Tibial nerve (tissue), 4 donors: ENCODE measurements at regions not wholly inside any gene's neighbourhood (a gene's known extent, or its start where the extent isn't known, plus 50 kb on each side); places are given as distances from the start of the nearest gene placed in this dataset.

Experiments
- EP300 ChIP-seq, 2 donors: sonication (generic); formaldehyde crosslinking; IDR thresholded peaks; one replicate each; pipeline ENCODE4 v1.6.1; 2017; ENCODE audit warnings: antibody characterized with exemption in 2 of 2, mild to moderate bottlenecking in 1 of 2
- POLR2A ChIP-seq, 2 donors: fragments of 450-650 bp; IDR thresholded peaks; one replicate each; pipeline ENCODE4 v1.6.1; 2017; ENCODE audit warnings: antibody characterized with exemption in 2 of 2, mild to moderate bottlenecking in 2 of 2, moderate library complexity in 2 of 2
- TF ChIP-seq, protein P1 (sequence below), 5 experiments: fragments of 200-600 bp in 3 of 5; fragments of 450-650 bp in 2 of 5; sonication (generic) in 3 of 5; IDR thresholded peaks; one replicate each; pipeline ENCODE4 v1.5.1; 2016 to 2019; ENCODE audit warnings: antibody characterized with exemption in 5 of 5, mild to moderate bottlenecking in 3 of 5, moderate library complexity in 2 of 5

GRCh38 chr14:71675126-71675899 lies 256.9 kb upstream of the RGS6 start:
- TF ChIP-seq, protein P1, sequence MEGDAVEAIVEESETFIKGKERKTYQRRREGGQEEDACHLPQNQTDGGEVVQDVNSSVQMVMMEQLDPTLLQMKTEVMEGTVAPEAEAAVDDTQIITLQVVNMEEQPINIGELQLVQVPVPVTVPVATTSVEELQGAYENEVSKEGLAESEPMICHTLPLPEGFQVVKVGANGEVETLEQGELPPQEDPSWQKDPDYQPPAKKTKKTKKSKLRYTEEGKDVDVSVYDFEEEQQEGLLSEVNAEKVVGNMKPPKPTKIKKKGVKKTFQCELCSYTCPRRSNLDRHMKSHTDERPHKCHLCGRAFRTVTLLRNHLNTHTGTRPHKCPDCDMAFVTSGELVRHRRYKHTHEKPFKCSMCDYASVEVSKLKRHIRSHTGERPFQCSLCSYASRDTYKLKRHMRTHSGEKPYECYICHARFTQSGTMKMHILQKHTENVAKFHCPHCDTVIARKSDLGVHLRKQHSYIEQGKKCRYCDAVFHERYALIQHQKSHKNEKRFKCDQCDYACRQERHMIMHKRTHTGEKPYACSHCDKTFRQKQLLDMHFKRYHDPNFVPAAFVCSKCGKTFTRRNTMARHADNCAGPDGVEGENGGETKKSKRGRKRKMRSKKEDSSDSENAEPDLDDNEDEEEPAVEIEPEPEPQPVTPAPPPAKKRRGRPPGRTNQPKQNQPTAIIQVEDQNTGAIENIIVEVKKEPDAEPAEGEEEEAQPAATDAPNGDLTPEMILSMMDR (IDR thresholded peaks at IDR 0.05) = no peak
- TF ChIP-seq POLR2A (IDR thresholded peaks at IDR 0.05) = no peak
- TF ChIP-seq EP300 (IDR thresholded peaks at IDR 0.05) = no peak
